H1 (cell line): ENCODE measurements at regions not wholly inside any gene's neighbourhood (a gene's known extent, or its start where the extent isn't known, plus 50 kb on each side); places are given as distances from the start of the nearest gene placed in this dataset.

Experiments
- RXRA ChIP-seq: IDR thresholded peaks from 2 replicates; pipeline ENCODE4 v1.6.1; 2011; ENCODE audit warnings: low read depth, mild to moderate bottlenecking, low read length, moderate library complexity; ENCODE audit not compliant: insufficient read depth

GRCh38 chr2:225756198-225756597, 356.7 kb downstream of the NYAP2 start (continued):
- TF ChIP-seq RXRA: no peak
